ENCODE measurements at regions not wholly inside any gene's neighbourhood (a gene's known extent, or its start where the extent isn't known, plus 50 kb on each side); places are given as distances from the start of the nearest gene placed in this dataset.

GRCh38 chr6:84521511-84521910 is 242.9 kb downstream of the TBX18 start:
- DNase-seq, result no peak

GRCh38 chr6:84517741-84518530 is 246.5 kb downstream of the TBX18 start:
- no peak for DNase-seq

GRCh38 chr6:84516154-84516553 is 248.2 kb downstream of the TBX18 start:
- DNase-seq, result no peak

GRCh38 chr6:84515067-84515466 is 249.3 kb downstream of the TBX18 start:
- DNase-seq, result no peak

- DNase-seq, result no peak
Observed at GRCh38 chr6:84514089-84514971, 250.1 kb downstream of the TBX18 start.

GRCh38 chr6:84512391-84512790 is 252.0 kb downstream of the TBX18 start:
- no peak for DNase-seq

- DNase-seq, result no peak
Observed at GRCh38 chr6:84511929-84512328, 252.5 kb downstream of the TBX18 start.

GRCh38 chr6:84508981-84509380 is 255.4 kb downstream of the TBX18 start:
- no peak for DNase-seq

GRCh38 chr6:84508334-84508733 is 256.1 kb downstream of the TBX18 start:
- DNase-seq, result no peak

- DNase-seq, result no peak
Observed at GRCh38 chr6:84504025-84504424, 260.4 kb downstream of the TBX18 start.

GRCh38 chr6:84501315-84501714 is 263.1 kb downstream of the TBX18 start:
- DNase-seq, result no peak

- no peak for DNase-seq
Observed at GRCh38 chr6:84500726-84501125, 263.7 kb downstream of the TBX18 start.

- DNase-seq, result no peak
Observed at GRCh38 chr6:84498905-84499304, 265.5 kb downstream of the TBX18 start.

GRCh38 chr6:84492241-84493165 is 265.1 kb upstream of the CEP162 start:
- no peak for DNase-seq

- no peak for DNase-seq
Observed at GRCh38 chr6:84489598-84489997, 262.2 kb upstream of the CEP162 start.

- no peak for DNase-seq
Observed at GRCh38 chr6:84486526-84486925, 259.1 kb upstream of the CEP162 start.

- DNase-seq, result no peak
Observed at GRCh38 chr6:84469144-84469543, 241.7 kb upstream of the CEP162 start.

- no peak for DNase-seq
Observed at GRCh38 chr6:84467296-84467695, 239.9 kb upstream of the CEP162 start.

- DNase-seq, result no peak
Observed at GRCh38 chr6:84466511-84466910, 239.1 kb upstream of the CEP162 start.

- DNase-seq, result no peak
Observed at GRCh38 chr6:84464471-84464870, 237.0 kb upstream of the CEP162 start.

- no peak for DNase-seq
Observed at GRCh38 chr6:84462698-84463097, 235.3 kb upstream of the CEP162 start.

- DNase-seq, result no peak
Observed at GRCh38 chr6:84461461-84461860, 234.0 kb upstream of the CEP162 start.

GRCh38 chr6:84460491-84460890 is 233.0 kb upstream of the CEP162 start:
- no peak for DNase-seq
